Endodermal cell (in vitro differentiated cells): ENCODE measurements at regions not wholly inside any gene's neighbourhood (a gene's known extent, or its start where the extent isn't known, plus 50 kb on each side); places are given as distances from the start of the nearest gene placed in this dataset.
A peak's percentile ranks its signal among the peaks of the same experiment; 100 is the strongest.

ENCODE experiments used
- DNase-seq: peaks from one replicate; pipeline ENCODE4 v3.0.0-alpha.2; 2017
- H3K27ac ChIP-seq: 2 replicates; pipeline ENCODE4 v1.5.1; 2013; ENCODE audit warnings: mild to moderate bottlenecking, low read depth, low read length, moderate library complexity
- H3K27me3 ChIP-seq: 2 replicates; pipeline ENCODE4 v1.6.1; 2013; ENCODE audit warnings: mild to moderate bottlenecking, low read length, moderate library complexity; ENCODE audit not compliant: insufficient read depth, control insufficient read depth, poor library complexity, severe bottlenecking
- H3K36me3 ChIP-seq: 2 replicates; pipeline ENCODE4 v1.7.0; 2013; ENCODE audit warnings: mild to moderate bottlenecking, low read length, moderate library complexity; ENCODE audit not compliant: control insufficient read depth, insufficient read depth
- H3K4me1 ChIP-seq: one replicate; pipeline ENCODE4 v1.7.0; 2013; ENCODE audit warnings: low read length; ENCODE audit not compliant: control insufficient read depth, insufficient read depth
- H3K4me3 ChIP-seq: 2 replicates; pipeline ENCODE4 v1.5.1; 2013; ENCODE audit warnings: mild to moderate bottlenecking, low read length, moderate library complexity
- H3K9ac ChIP-seq: 2 replicates; pipeline ENCODE4 v1.6.1; 2013; ENCODE audit warnings: mild to moderate bottlenecking, low read length, moderate library complexity; ENCODE audit not compliant: poor library complexity, severe bottlenecking; ENCODE audit errors: extremely low read depth
- H3K9me3 ChIP-seq: 2 replicates; pipeline ENCODE4 v1.6.1; 2013; ENCODE audit warnings: mild to moderate bottlenecking, low read length, moderate library complexity; ENCODE audit not compliant: control insufficient read depth
- H3K27ac Mint-ChIP-seq: 2 replicates; pipeline ENCODE4 v1.8.0; 2020; ENCODE audit warnings: mixed read lengths
- H3K27me3 Mint-ChIP-seq: 2 replicates; pipeline ENCODE4 v1.8.0; 2021; ENCODE audit warnings: mild to moderate bottlenecking, mixed read lengths; ENCODE audit not compliant: insufficient read depth
- H3K36me3 Mint-ChIP-seq: 2 replicates; pipeline ENCODE4 v1.8.0; 2020; ENCODE audit warnings: low read depth, mixed read lengths
- H3K4me1 Mint-ChIP-seq: 2 replicates; pipeline ENCODE4 v1.8.0; 2020; ENCODE audit warnings: mixed read lengths
- H3K4me3 Mint-ChIP-seq: 2 replicates; pipeline ENCODE4 v1.8.0; 2020; ENCODE audit warnings: mild to moderate bottlenecking, moderate library complexity, mixed read lengths
- H3K9me3 Mint-ChIP-seq: 2 replicates; pipeline ENCODE4 v1.8.0; 2020; ENCODE audit warnings: mild to moderate bottlenecking, mixed read lengths
- CTCF ChIP-seq: fragments of 200-600 bp; sonication (generic); conservative IDR thresholded peaks from 2 replicates; pipeline ENCODE4 v1.5.0; 2021; ENCODE audit warnings: antibody characterized with exemption, mild to moderate bottlenecking
- WGBS, 2 experiments: methylation state at CpG; one replicate each; pipeline versions ENCODE4 v1.1.5 to v1.1.7; 2013; ENCODE audit warnings: missing lambda C conversion rate in 2 of 2, mixed read lengths in 1 of 2; ENCODE audit not compliant: insufficient coverage in 1 of 2, insufficient read length in 1 of 2; 5-methylcytosine and 5-hydroxymethylcytosine counted together

DNA sequence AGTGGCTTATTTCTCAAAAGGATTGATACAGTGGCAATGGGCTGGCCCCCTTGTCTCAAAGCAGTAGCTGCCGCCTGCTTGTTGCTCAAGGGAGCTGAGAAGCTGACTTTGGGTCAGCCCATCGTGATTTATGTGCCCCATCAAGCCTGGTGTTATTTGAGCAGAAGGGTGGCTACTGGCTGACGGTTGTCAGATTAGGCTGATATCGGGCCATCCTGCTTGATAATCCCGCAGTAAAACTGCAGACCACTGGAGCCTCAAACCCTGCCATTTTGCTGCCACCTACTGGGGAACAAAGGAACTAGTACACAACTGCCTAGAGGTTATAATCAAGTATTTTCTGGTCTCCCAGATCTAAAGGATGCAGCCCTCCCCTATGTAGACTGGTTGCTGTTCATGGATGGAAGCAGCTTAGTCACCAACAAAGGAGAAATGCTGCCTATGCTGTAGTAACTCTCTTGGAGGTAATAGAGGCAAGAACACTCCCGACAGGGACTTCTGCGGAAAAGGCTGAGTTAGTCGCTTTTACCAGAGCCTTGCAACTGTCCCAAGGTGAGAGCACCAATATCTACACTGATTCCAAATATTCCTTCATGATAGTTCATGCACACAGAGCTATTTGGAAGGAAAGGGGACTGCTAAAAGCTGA lies 65.9 kb upstream of the ZNF92 start:
- no peaks in the 10 kb centered on the region for H3K36me3 Mint-ChIP-seq
- DNase-seq = peak; percentile 89
- Histone ChIP-seq H3K9me3 (no peaks in the 10 kb centered on the region), H3K27me3 (no peaks in the 10 kb centered on the region), H3K27ac (no peak overlapping the region), H3K4me1 (peaks cover 6% of the 10 kb centered on the region), H3K4me3 (no peak overlapping the region), H3K36me3 (peaks cover 56% of the 10 kb centered on the region), H3K9ac (no peak overlapping the region)
- H3K4me1 Mint-ChIP-seq = peaks cover 12% of the 10 kb centered on the region
- peak; percentile 94 for TF ChIP-seq CTCF
- WGBS, 2 experiments = 49 to 51% methylated on average over 6 to 8 of the region's 8 CpGs
- H3K27ac Mint-ChIP-seq = no peak overlapping the region
- no peaks in the 10 kb centered on the region for H3K9me3 Mint-ChIP-seq
- no peaks in the 10 kb centered on the region for H3K27me3 Mint-ChIP-seq
- no peak overlapping the region for H3K4me3 Mint-ChIP-seq

DNA sequence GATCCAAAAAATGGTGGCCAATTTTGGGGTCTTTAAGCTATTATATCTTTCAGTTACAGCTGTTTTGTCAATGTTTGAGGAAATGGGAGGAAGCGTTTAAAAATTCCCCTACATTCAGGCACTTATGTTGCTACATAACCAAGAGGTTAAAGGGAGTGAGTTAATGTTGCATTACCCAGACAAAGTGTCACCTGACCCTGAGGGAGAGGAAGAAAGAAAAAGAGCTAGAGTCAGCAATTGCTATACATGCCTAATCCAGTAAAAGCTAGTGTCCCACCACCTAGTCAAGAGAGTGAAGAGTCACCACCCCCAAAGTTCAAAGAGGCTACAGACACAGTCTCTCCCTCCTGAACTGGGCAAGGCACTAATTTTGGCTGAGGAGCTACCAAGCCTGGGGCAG lies 69.5 kb upstream of the ZNF92 start:
- peaks cover 27% of the 10 kb centered on the region for H3K36me3 ChIP-seq
- H3K27ac ChIP-seq = no peak overlapping the region
- Mint-ChIP-seq H3K36me3 (no peaks in the 10 kb centered on the region), H3K27ac (no peak overlapping the region), H3K27me3 (no peaks in the 10 kb centered on the region), H3K4me1 (peaks cover 15% of the 10 kb centered on the region), H3K4me3 (no peak overlapping the region), H3K9me3 (no peaks in the 10 kb centered on the region)
- H3K9ac ChIP-seq = no peak overlapping the region
- no peaks in the 10 kb centered on the region for H3K27me3 ChIP-seq
- no peaks in the 10 kb centered on the region for H3K9me3 ChIP-seq
- H3K4me3 ChIP-seq = no peak overlapping the region
- peaks cover 12% of the 10 kb centered on the region for H3K4me1 ChIP-seq
- no peak for DNase-seq
- TF ChIP-seq CTCF = no peak
- no CpG with 5 or more reads among the region's 1 CpG for WGBS, 2 experiments

GRCh38 chr7:65302883-65303282 lies 70.8 kb upstream of the ZNF92 start:
- Histone ChIP-seq H3K9ac (no peak overlapping the region), H3K27ac (no peak overlapping the region), H3K4me1 (peaks cover 12% of the 10 kb centered on the region), H3K9me3 (no peaks in the 10 kb centered on the region), H3K36me3 (peaks cover 14% of the 10 kb centered on the region), H3K4me3 (no peak overlapping the region), H3K27me3 (no peaks in the 10 kb centered on the region)
- 95% methylated on average over 1 of the region's 1 CpG; no CpG with 5 or more reads in 1 of the 2 experiments for WGBS, 2 experiments
- DNase-seq = no peak
- H3K4me1 Mint-ChIP-seq = peaks cover 15% of the 10 kb centered on the region
- no peaks in the 10 kb centered on the region for H3K9me3 Mint-ChIP-seq
- H3K4me3 Mint-ChIP-seq = no peak overlapping the region
- no peaks in the 10 kb centered on the region for H3K36me3 Mint-ChIP-seq
- no peak overlapping the region for H3K27ac Mint-ChIP-seq
- H3K27me3 Mint-ChIP-seq = no peaks in the 10 kb centered on the region
- no peak for TF ChIP-seq CTCF
